Transverse colon (tissue), 4 donors: ENCODE measurements at regions not wholly inside any gene's neighbourhood (a gene's known extent, or its start where the extent isn't known, plus 50 kb on each side); places are given as distances from the start of the nearest gene placed in this dataset.
"Not testable (repeated sequence)": the region's sequence is repeated elsewhere in the genome, so short reads cannot be mapped to it uniquely, and the experiment has no call there.

Experiments
- DNase-seq: peaks from one replicate; pipeline ENCODE4 v3.0.0-alpha.2; 2019
- H3K27ac ChIP-seq, 4 donors: fragments of 200-600 bp; sonication (generic); 2 replicates each; pipeline ENCODE4 v1.5.1; 2016 to 2018; ENCODE audit warnings: inconsistent platforms in 4 of 4
- H3K27me3 ChIP-seq: fragments of 200-600 bp; sonication (generic); 2 replicates; pipeline ENCODE4 v1.5.1; 2017; ENCODE audit warnings: inconsistent platforms
- H3K36me3 ChIP-seq, 4 donors: fragments of 200-600 bp; sonication (generic); 2 replicates each; pipeline ENCODE4 v1.5.1; 2017 to 2019; ENCODE audit warnings: inconsistent platforms in 4 of 4
- H3K4me1 ChIP-seq, 4 donors: fragments of 200-600 bp; sonication (generic); 2 replicates each; pipeline ENCODE4 v1.5.1; 2017 to 2020; ENCODE audit warnings: inconsistent platforms in 4 of 4
- H3K4me3 ChIP-seq, 4 donors: fragments of 200-600 bp; sonication (generic); 1 replicate in 1 of 4; 2 replicates in 3 of 4; pipeline versions ENCODE4 v1.5.1 to v1.6.1; 2017 to 2019; ENCODE audit warnings: inconsistent platforms in 4 of 4
- H3K9me3 ChIP-seq, 2 donors: fragments of 200-600 bp; sonication (generic); 2 replicates each; pipeline ENCODE4 v1.5.1; 2017 to 2019; ENCODE audit warnings: inconsistent platforms in 2 of 2
- EP300 ChIP-seq: sonication (generic); formaldehyde crosslinking; IDR thresholded peaks from one replicate; pipeline ENCODE4 v1.6.1; 2017; ENCODE audit warnings: antibody characterized with exemption, low read depth
- POLR2A ChIP-seq: fragments of 450-650 bp; IDR thresholded peaks from one replicate; pipeline ENCODE4 v1.6.1; 2016; ENCODE audit warnings: antibody characterized with exemption, mild to moderate bottlenecking, moderate library complexity
- POLR2AphosphoS5 ChIP-seq, 3 donors: sonication (generic); formaldehyde crosslinking; IDR thresholded peaks; one replicate each; pipeline ENCODE4 v1.6.1; 2016; ENCODE audit warnings: antibody characterized with exemption in 3 of 3
- WGBS, 2 donors: methylation state at CpG; one replicate each; pipeline ENCODE4 v1.1.5; 2018; ENCODE audit warnings: low coverage in 1 of 2; 5-methylcytosine and 5-hydroxymethylcytosine counted together
- in situ Hi-C, 4 donors: fragments of 200-750 bp; cut with MboI; loops; one replicate each; pipeline versions ENCODE4 v1.15.0 to v1.15.1; 2017; ENCODE audit warnings: low sequenced_read_pairs in 3 of 4, low pct_ligation_motif_present in 1 of 4, low pct_unique_long_range_greater_than_20kb in 1 of 4
- intact Hi-C: fragments of 100-400 bp; cut with DNase I; formaldehyde crosslinking; loops from one replicate; pipeline ENCODE4 v1.15.1; 2023; ENCODE audit warnings: low total_unique reads
- TF ChIP-seq, protein P1 (sequence below), 5 experiments: fragments of 200-600 bp in 3 of 5; fragments of 450-650 bp in 2 of 5; sonication (generic) in 3 of 5; IDR thresholded peaks; 1 replicate in 2 of 5; 2 replicates in 3 of 5; pipeline ENCODE4 v1.5.1; 2016 to 2017; ENCODE audit warnings: antibody characterized with exemption in 5 of 5, inconsistent platforms in 3 of 5, mild to moderate bottlenecking in 2 of 5, moderate library complexity in 1 of 5

DNA sequence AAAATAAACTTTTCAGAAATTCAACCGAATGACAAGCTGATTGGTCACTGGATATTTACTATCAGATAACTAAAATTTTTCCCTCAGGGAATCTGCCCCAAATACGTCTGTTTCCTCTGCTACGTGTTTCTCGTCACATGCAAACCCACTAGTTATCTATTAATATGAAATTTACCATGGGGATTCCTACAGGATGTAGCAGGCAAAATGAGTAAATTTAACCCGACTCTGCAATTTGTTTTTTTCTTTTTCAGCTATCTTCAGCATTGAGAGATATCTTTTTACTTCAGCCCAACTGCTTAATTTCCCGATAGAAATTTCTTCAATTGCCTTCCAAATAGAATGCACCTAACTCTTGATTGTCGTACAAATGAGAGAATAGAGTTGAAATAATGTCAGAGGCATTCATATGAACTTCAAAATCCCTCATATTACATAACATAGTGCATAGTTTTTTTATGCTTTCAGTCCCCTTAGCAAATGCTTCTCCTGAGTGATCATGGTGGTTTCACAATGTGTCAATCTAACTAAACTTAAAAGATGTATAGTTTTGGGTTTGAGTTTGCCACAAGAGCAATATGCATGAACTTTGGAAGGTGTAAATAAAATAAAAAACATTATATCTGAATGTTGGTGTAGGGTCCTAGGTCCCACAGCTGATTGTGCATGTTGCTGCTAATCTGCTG, 913.1 kb upstream of the GRIA3 start:
- intact Hi-C loops, result no loop called here
- no peak for TF ChIP-seq POLR2AphosphoS5 (IDR thresholded peaks at IDR 0.05)
- TF ChIP-seq, protein P1, sequence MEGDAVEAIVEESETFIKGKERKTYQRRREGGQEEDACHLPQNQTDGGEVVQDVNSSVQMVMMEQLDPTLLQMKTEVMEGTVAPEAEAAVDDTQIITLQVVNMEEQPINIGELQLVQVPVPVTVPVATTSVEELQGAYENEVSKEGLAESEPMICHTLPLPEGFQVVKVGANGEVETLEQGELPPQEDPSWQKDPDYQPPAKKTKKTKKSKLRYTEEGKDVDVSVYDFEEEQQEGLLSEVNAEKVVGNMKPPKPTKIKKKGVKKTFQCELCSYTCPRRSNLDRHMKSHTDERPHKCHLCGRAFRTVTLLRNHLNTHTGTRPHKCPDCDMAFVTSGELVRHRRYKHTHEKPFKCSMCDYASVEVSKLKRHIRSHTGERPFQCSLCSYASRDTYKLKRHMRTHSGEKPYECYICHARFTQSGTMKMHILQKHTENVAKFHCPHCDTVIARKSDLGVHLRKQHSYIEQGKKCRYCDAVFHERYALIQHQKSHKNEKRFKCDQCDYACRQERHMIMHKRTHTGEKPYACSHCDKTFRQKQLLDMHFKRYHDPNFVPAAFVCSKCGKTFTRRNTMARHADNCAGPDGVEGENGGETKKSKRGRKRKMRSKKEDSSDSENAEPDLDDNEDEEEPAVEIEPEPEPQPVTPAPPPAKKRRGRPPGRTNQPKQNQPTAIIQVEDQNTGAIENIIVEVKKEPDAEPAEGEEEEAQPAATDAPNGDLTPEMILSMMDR (IDR thresholded peaks at IDR 0.05), result no peak
- in situ Hi-C loops, result no loop called here

GRCh38 chrX:122272011-122272410, 912.1 kb upstream of the GRIA3 start:
- H3K36me3 ChIP-seq, result no peaks in the 10 kb centered on the region
- no peak overlapping the region for H3K4me3 ChIP-seq
- TF ChIP-seq POLR2A, result no peak
- TF ChIP-seq POLR2AphosphoS5 (IDR thresholded peaks at IDR 0.05), result no peak
- no peak for TF ChIP-seq EP300
- TF ChIP-seq, protein P1 (IDR thresholded peaks at IDR 0.05), result no peak
- in situ Hi-C loops, result no loop called here
- no peaks in the 10 kb centered on the region for H3K9me3 ChIP-seq
- DNase-seq, result no peak
- no peaks in the 10 kb centered on the region for H3K27me3 ChIP-seq
- H3K4me1 ChIP-seq, result no peaks in the 10 kb centered on the region
- no peak overlapping the region for H3K27ac ChIP-seq
- intact Hi-C loops, result no loop called here
- 65 to 88% methylated on average over 1 of the region's 1 CpG for WGBS, 2 donors

More for the DNA sequence above, 913.1 kb upstream of the GRIA3 start:
- Histone ChIP-seq H3K4me3 (no peak overlapping the region), H3K36me3 (no peaks in the 10 kb centered on the region), H3K4me1 (no peaks in the 10 kb centered on the region), H3K27me3 (no peaks in the 10 kb centered on the region), H3K9me3 (no peaks in the 10 kb centered on the region), H3K27ac (no peak overlapping the region)
- no peak for DNase-seq
- WGBS, 2 donors, result 82 to 100% methylated on average over 2 to 7 of the region's 7 CpGs

DNA sequence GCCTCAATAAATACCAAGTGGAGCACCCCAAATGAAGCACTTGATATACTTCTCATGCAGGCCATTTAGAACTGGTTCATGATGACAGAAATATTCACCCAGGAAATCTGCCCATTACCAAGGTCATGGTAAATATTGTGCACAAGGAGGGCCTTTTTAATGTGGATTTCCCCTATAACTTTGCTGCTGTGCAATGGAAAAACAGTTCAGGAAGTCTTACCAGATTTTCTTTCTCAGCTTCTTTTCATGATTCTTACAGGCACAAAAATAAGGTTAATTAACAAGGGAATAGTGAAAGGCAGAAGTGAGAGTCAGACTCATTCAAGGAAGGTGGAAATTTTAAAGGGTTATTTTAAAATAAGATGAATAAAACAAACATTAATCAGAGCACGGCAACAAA, 904.3 kb upstream of the GRIA3 start:
- H3K36me3 ChIP-seq, result no peaks in the 10 kb centered on the region
- no peak for DNase-seq
- no peaks in the 10 kb centered on the region for H3K27me3 ChIP-seq
- in situ Hi-C loops, result no loop called here
- 64 to 86% methylated on average over 1 of the region's 1 CpG for WGBS, 2 donors
- no peaks in the 10 kb centered on the region for H3K9me3 ChIP-seq
- intact Hi-C loops, result no loop called here
- no peak overlapping the region for H3K4me3 ChIP-seq
- no peak for TF ChIP-seq POLR2AphosphoS5 (IDR thresholded peaks at IDR 0.05)
- TF ChIP-seq EP300, result no peak
- no peak for TF ChIP-seq POLR2A
- TF ChIP-seq, protein P1 (IDR thresholded peaks at IDR 0.05), result no peak
- no peak overlapping the region for H3K27ac ChIP-seq
- H3K4me1 ChIP-seq, result no peaks in the 10 kb centered on the region

DNA sequence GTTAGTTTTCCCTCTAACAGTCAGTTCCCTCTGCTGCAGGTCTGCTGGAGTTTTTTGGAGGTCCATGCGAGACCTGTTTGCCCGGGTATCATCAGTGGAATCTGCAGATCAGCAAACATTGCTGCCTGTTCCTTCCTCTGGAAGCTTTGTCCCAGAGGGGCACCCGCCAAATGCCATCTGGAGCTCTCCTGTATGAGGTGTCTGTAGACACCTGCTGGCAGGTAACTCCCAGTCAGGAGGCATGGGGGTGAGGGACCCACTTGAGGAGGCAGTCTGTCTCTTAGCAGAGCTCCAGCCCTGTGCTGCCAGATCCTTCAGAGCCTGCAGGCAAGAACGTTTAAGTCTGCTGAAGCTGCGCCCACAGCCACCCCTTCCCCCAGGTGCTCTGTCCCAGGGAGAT, 884.3 kb upstream of the GRIA3 start:
- H3K27me3 ChIP-seq, H3K36me3 ChIP-seq, in situ Hi-C loops, DNase-seq, intact Hi-C loops, H3K27ac ChIP-seq, H3K4me1 ChIP-seq, H3K9me3 ChIP-seq, H3K4me3 ChIP-seq: not testable (repeated sequence)
- 86% methylated on average over 5 of the region's 5 CpGs; no CpG with 5 or more reads in 1 of the 2 donors for WGBS, 2 donors

- Histone ChIP-seq H3K9me3 (no peaks in the 10 kb centered on the region), H3K36me3 (no peaks in the 10 kb centered on the region)
These were observed 882.6 kb upstream of the GRIA3 start for GRCh38 chrX:122301491-122301890.

More at GRCh38 chrX:122301491-122301890, 882.6 kb upstream of the GRIA3 start:
- Histone ChIP-seq H3K27me3 (no peaks in the 10 kb centered on the region), H3K27ac (no peak overlapping the region), H3K4me1 (no peaks in the 10 kb centered on the region), H3K4me3 (no peak overlapping the region)
- TF ChIP-seq POLR2A (no peak), EP300 (no peak), POLR2AphosphoS5 (IDR thresholded peaks at IDR 0.05) (no peak)
- TF ChIP-seq, protein P1 (IDR thresholded peaks at IDR 0.05), result no peak
- DNase-seq, result no peak
- intact Hi-C loops (no loop called here), in situ Hi-C loops (no loop called here)
